ENCODE measurements at regions not wholly inside any gene's neighbourhood (a gene's known extent, or its start where the extent isn't known, plus 50 kb on each side); places are given as distances from the start of the nearest gene placed in this dataset.
"Not testable (repeated sequence)": the region's sequence is repeated elsewhere in the genome, so short reads cannot be mapped to it uniquely, and the experiment has no call there.

DNA sequence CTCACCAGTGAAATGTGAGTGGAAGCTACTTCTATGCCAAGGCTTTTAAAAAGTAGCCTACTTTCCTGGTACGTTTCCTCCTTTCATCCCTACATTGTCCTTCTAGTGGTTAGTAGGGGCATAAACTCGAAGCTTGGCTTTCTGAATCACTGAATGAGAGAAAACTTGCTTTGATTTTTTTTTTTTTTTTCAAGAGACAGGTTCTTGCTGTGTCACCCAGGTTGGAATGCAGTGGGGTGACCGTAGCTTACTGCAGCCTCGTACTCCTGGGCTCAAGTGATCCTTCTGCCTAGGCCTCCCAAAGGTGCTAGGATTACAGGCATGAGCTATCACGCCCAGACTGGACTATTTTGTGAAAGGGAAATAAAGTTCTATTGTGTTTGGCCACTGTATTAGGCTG is 89.1 kb upstream of the IGFBP7 start:
- no peak for DNase-seq

- DNase-seq: no peak
These were observed 85.4 kb upstream of the IGFBP7 start for GRCh38 chr4:57195622-57196021.

DNA sequence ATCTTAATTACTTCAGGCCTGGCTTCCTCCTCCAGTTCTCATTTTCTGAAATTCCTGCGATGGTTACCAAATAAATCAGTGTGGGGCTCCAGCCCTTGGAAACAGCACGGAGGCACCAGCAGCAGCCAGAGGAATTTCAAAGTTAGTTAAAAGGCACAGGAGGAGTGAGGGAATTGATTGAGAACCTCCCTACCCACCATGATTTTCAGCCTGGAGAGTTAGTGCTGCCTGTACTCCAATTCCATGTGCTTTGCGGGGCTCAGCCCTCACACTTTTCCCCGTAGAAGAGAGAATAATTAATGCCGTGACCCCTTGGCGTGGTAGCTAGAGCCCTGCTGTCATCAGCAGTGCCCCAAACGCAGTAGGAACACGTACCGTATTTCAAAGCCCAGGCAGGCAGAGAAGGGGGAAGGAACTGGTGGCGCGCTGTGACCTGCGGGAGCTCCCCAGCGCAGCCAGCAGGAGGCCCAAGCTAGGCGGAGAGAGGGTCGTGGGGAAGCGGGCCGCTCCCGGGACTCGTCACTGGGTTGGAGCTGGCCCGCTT is 84.0 kb upstream of the IGFBP7 start:
- no peak for DNase-seq

- DNase-seq: no peak
These were observed 83.1 kb upstream of the IGFBP7 start for GRCh38 chr4:57193209-57193810.

DNA sequence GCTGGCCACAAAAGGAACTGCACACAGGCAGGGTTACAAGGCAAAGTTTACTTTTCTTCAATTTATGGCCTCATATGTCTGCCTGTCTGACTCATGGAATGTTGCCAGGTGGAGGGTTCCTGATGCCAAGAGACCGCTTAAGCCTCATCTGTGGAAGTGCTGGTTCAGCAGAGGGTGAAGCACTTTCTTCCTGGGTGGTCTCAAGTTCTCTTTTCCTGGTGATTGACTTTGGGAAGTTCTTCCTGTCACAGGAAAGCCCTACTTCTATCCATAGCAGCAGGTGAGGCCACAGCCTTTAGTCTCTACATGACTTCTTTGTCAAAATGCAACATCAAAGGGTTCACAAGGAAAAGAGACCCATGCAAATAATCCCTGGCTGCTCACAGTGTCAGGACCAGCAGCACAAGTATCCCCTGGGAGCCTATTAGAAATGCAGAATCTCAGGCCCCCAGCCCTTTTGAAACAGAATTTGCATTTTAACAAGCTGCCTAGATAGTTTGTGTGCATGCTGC is 81.4 kb upstream of the IGFBP7 start:
- DNase-seq: no peak

DNA sequence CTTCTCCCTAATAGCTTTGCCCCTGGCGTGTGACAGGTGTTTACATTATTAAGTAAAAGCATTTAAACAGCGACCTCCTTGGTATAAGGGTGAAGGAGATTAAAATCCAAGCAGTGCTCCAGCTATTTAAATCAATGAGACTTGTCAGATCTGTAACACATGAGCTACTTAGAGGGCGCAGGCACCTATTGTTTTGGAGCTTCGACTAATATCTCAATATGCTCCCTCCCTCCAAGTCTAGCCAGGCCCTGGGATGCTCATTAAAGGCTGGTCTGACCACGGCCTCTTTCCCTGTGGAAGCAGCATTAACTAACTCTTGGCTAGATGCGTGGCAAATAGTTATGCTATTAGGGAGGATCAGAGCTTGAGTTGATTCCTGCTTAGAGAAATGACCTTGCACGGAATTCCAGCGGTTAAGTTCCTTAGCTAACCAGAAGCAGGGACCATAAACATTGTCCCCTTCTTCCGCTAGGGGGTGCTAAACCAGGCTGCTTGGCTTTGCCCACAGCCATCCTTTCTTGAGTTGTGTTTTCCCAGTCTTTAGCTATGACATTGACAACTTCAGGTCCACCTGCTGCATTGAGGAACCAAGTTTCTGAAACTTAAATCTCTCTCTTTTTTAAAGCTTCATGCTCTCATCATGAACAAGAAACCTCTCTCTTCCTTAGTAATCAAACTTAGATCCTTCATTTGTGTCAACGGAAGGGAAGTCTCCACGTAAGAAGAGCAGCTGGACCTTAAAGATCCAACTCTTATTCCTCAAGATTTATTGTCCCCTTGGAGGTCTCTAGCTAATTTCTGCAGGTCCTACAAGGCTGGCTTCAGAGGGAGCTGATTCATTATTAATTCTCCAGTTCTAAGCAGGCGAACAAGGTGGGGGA is 80.7 kb upstream of the IGFBP7 start:
- DNase-seq: no peak

DNA sequence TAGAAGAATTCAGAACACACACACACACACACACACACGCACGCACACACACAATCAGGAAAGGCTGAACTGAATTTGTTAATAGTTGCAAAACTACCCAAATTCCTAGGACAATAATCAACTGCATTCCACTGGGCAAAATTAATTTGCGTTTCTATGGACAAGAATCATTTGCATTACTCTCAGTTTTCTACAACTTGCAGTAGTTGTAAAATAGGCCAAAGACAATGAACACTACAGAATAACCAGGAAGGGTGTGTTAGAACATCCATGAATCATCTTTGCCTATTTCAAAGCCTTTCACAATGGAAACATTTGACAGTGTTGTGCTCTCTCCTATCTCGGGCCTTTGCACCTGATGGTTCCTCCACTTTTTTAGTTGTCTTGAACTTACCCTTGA is 77.1 kb upstream of the IGFBP7 start:
- DNase-seq: no peak

DNA sequence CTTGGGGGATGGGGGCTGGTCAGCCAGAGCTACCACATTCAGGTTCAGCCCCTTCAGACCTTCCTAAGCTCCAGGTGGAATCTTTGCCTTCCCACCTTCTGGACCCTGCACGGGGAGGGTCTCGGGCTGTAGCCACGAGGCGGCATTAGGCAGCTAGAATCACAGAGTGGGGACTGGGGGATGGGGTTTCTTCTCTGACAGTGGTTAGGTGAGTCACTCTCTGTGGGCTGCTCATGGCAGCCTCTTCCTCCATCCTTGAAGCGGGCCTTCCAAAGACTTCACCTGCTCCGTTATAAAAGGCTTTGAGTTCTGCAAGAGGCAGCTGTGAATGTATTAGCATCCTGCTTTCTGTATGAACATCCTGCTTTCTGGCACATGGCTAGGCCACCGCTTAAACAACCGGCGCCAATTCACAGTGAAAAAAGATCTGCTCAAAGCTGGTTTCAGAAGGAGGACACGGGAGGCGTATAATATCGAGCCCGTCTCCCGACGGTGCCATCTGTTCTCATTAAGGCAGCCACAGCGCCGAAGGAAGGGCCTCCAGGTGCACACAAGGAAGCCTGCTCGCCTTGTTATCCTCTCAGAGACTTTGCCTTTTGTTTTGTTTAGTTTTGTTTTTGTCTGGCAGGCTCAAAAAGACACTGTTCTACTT is 74.3 kb upstream of the IGFBP7 start:
- DNase-seq: no peak

GRCh38 chr4:57182132-57182874 is 72.1 kb upstream of the IGFBP7 start:
- no peak for DNase-seq

DNA sequence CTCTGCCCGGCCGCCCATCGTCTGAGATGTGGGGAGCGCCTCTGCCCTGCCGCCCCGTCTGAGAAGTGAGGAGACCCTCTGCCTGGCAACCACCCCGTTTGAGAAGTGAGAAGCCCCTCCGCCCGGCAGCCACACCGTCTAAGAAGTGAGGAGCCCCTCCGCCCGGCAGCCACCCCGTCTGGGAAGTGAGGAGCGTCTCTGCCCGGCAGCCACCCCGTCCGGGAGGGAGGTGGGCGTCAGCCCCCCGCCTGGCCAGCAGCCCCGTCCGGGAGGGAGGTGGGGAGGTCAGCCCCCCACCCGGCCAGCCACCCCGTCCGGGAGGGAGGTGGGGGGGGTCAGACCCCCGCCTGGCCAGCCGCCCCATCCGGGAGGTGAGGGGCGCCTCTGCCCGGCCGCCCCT is 63.0 kb upstream of the IGFBP7 start:
- DNase-seq: not testable (repeated sequence)

- DNase-seq: no peak
These were observed 61.9 kb upstream of the IGFBP7 start for GRCh38 chr4:57172065-57172464.

DNA sequence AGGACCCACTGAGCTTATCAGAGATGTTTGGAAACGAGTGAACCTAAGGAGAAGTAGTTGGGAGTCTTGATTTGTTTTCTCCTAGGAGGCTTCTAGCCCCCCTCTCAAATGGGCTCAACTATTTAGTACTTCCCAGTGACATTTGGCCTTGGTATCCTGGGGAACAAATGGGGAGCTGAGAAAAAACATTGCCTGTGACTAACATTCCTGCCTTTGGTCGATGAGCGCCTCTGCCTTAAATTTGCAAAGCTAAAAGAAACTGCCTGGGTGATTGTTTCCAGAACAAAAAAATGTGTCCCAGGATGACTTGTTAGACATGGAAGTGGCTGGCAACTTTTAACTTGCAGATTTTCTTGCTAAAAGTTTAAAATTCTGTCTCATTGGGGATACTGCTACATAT is 58.8 kb upstream of the IGFBP7 start:
- no peak for DNase-seq

- peak; percentile 75 for DNase-seq
These were observed 53.6 kb upstream of the IGFBP7 start for GRCh38 chr4:57163530-57164459.

DNA sequence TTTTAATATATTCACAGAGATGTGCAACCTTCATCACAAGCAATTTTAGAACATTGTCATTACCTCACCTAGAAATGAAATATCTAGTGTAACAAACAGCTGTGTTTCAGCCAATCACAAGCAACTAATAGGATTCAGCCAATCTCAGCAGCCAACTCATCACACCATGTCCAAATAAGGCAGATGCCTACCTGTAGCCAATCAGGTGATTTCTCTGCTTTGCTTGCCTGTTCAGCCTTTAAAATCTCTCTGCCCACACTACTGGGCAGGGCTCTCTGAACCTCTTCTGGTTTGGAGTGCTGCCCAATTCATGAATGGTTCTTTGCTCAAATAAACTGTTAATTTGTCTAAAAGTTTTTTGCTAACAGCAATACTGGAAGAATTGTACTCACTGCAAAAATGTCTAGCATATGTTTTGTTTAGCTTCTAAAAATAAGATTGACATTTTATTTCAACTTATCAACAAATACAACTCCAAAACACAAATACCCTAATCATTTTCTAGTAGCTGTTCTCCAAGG is 52.4 kb upstream of the IGFBP7 start:
- no peak for DNase-seq

All from stimulated activated CD4-positive, alpha-beta T cell treated with anti-CD3 and anti-CD28 coated beads, Interleukin-4, amount 100 ng/mL, for 1 hour (primary cell).